Activated CD8-positive, alpha-beta memory T cell treated with anti-CD3 and anti-CD28 coated beads for 36 hours (primary cell): ENCODE measurements at regions not wholly inside any gene's neighbourhood (a gene's known extent, or its start where the extent isn't known, plus 50 kb on each side); places are given as distances from the start of the nearest gene placed in this dataset.

Experiments used
- CTCF ChIA-PET: fragments of 350-600 bp; sonication (Branson Sonifier 250); formaldehyde crosslinking; loops from one replicate; lab custom pipeline; 2021; ENCODE audit warnings: antibody characterized with exemption; lab: Charles Lee
- POLR2A ChIA-PET: fragments of 350-600 bp; sonication (Branson Sonifier 250); formaldehyde crosslinking; loops from one replicate; lab custom pipeline; 2021; ENCODE audit warnings: antibody characterized with exemption; lab: Charles Lee

DNA sequence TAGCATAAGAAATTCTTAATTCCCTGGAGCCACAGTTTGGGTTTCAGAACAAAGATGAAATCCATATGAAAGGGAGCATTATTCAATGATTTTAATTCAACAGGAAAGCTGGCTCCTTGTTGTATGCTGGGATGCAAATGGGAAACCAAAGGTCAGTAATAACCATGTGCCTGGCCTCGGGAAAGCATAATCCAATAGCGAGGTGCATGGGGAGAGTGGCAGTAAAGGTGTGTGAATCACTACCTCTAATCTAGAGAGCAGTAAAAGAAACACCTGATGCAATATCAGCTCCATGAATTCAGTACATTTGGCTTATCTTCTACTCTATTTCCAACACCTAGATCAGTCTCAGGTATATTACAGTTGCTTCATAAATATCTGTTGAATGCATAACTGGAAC, 220.1 kb downstream of the FBXO15 start:
- ChIA-PET POLR2A (no interaction called here), CTCF (no interaction called here)

DNA sequence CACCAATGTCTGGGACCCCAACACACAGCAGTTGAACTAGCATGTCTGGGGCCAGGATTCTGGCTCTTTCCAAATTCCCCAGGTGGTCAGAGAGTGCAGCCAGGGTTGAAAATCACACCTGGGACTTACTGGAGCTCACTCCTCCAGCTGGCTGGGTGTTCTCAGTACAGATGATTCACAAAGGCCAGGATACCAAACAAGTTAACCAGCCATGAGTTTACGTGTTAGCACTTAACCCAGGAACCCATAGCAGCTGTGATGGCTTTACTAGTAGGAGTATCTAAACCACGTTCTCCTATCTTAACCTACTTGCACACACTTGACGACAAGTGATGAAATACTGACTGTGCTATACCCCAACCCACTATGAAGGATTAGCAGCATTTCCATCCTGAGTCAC, 222.8 kb downstream of the FBXO15 start:
- ChIA-PET CTCF (no interaction called here), POLR2A (no interaction called here)

DNA sequence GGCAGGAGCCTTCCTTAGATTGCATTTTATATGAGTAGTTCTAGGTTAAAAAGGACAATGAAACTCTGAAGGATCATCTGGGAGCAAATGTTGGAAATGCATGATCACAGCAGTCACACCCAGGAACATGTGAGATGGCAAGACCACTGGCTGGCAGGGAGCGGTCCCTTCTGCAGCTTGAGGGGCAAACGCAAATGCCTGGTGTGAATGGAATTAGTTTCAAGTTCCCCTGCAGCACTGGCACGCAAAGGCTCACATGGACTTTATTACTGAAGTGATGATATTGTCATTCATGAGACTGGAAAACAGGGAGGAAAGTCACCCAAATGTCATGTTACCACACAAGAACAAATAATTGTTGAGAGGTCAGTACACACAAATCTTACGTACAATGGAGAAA, 223.3 kb downstream of the FBXO15 start:
- CTCF ChIA-PET: no interaction called here
- POLR2A ChIA-PET: no interaction called here

DNA sequence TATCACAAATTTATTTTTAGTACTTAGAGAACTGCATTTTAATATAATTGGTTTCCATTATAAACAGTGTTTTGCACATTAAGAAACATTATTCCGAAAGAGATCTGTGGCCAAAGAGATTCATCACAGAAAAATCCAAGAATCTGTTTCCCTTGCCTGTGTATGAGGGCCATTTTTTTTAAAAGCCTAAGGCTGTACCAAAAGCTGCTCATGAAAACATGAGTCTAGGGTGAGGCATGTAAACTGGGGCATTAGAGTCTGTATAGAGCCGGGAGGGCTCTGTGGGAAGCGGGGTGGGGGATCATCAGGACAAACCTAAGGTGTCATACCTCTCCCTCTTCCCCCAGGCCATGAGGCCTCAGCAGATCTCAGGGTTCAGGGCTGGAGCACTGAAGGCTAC, 223.8 kb downstream of the FBXO15 start:
- CTCF ChIA-PET: no interaction called here

DNA sequence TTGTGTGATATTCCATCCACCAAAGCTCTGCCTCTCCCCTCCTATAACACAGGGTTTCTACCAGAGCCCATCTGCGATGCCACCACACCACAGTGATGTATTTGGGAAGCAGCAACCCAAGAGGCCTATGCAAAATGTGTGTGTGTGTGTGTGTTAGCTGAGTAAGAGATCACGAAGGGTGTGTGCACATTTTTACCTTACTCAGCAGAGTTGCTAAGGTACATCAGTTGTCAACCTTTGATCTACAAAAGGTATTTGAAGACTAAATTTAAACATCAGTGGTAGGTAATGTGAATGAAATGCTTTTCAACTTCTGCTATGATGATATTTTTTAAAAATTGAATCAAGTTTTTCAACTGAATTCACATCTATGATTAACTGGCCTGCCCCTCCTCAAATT, 227.6 kb downstream of the FBXO15 start:
- POLR2A ChIA-PET: no interaction called here

More for the DNA sequence above, 223.8 kb downstream of the FBXO15 start:
- POLR2A ChIA-PET: no interaction called here

DNA sequence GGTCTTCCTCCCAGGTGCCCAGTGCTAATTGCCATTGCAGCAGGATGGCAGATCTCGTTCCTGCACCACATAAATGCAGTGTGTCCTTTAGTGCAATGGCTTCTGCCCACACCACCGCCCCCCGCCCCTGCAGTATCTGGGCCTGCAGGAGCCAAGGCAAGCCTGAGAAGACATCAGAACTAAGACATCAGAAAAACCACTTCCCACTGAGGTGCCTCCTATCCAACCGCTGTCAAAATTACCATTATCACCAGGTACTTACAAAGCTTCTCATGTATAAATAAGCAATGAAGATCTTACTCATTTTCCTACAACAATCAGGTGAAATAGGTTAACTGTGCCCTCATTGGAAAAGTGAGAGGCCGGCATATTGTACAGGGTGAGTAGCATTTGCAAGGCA, 228.8 kb downstream of the FBXO15 start:
- ChIA-PET POLR2A (no interaction called here), CTCF (no interaction called here)

More for the DNA sequence above, 227.6 kb downstream of the FBXO15 start:
- CTCF ChIA-PET: no interaction called here

DNA sequence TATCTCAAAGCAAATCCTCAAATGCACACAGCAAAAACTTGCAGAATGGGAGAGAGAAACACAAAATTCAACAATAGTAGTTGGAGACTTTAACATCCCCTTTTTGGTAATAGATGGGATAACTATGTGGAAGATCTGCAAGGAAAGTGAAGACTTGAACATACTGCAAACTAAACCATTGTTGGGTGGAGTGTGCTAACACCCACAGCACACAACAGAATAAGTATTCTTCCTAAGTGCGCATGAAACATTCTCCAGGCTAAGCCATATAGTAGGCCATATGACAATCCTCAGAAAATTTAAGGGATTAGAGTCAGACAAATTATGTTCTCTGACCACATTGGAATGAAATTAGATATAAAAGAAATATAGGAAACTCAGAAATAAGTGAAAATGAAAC, 230.6 kb downstream of the FBXO15 start:
- POLR2A ChIA-PET: no interaction called here
- CTCF ChIA-PET: no interaction called here

DNA sequence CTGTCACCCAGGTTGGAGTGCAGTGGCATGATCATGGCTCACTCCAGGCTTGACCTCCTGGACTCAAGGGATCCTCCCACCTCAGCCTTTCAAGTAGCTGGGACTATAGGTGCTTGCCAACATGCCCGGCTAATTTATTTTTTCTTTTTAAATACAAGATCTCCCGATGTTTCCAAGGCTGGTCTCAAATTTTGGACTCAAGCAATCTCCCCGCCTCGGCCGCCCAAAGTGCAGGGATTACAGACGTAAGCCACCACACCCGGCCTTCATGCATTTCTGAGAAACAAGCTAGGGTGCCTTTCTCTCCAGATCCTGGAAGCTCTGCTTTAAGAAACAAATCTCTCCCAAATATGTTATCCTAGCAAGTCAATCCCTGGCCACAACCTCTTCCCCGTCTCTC, 234.1 kb downstream of the FBXO15 start:
- CTCF ChIA-PET: no interaction called here
- POLR2A ChIA-PET: no interaction called here

DNA sequence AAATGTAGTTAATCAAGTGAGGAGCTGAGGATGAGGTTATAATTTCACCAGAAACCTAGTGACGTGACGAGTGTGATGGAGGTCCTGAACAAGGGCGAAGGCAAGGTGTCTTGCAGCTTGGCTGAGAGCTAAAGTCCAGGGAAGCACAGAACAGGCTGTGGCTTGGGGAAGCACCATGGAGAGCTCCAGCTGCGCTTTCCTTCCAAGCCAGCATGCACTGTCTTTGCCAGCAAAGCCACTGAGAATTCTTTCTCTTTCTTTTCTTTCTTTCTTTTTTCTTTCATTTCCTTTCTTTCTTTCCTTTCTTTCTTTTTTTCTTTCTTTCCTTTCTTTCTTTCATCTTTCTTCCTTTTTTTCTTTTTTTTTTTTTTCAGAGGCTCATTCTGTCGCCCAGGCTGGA, 239.3 kb downstream of the FBXO15 start:
- ChIA-PET POLR2A (no interaction called here), CTCF (no interaction called here)

DNA sequence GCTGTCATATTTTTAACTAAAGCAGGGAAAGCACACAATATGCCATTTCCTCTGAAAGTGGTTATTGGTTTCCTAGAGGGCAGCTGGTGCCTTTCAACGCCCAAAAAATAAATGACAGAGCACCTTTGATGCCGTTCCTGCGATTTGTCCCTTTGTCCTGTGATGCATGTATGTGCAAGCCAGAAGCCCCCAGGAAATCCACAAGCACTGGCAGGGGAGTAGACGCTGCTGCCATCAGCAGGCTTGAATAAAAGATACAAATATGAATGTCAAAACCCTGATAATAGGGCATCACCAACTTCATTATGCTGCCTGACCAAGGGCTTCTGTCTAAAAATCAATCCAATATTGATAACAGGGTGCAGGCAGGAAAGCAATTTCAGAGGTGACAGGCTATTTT, 246.1 kb downstream of the FBXO15 start:
- POLR2A ChIA-PET: no interaction called here
- CTCF ChIA-PET: no interaction called here

DNA sequence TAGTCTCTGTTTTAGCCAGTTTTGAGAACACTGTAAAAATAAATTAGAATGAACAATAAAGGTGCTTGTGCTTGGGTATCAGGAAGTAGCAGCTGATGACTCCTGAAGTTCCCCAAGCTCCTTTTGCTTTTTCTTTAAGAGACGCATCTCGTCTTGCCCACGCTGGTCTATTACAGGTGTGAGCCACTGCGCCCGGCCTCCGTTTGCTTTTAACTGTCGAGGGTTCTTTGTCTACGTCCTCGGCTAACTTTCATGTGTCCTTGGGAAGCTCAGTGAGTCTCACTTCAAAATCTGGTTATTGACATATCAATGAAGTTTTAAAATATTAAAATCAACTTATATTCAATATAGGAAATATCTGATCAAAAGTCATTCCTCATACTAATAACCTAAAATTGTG, 246.5 kb downstream of the FBXO15 start:
- POLR2A ChIA-PET: no interaction called here

DNA sequence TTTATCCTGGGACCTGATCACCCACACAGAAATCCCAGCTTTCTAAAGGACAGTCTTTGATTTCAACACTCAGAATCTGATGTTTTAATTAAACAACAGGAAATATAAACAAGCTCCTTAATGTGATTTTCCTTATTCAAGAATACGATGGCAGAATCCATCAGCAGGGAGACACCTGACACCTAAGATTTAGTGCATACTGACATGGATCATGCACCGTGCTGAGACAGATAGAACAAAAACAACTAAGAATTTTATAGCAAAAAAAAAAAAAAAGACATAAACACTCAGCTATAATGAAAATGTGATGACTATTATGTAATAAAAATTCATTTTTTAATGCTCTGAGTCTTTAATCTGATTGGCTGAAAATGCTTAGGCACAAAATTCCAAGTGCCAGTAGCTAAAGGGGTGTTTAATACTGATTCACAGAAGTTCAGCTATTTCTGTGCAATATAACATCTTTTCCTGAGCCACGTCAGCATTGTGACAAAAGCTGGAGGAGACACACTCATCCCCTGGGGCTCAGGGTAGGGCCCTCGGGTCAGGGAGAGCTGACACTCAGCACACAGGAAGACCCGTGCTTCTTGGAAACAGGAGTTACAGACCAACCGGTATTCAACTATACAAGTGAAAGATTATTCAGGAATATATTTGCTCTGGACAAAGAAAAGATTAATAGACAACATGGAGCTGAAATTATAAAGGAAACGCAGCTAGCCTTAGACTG, 247.4 kb downstream of the FBXO15 start:
- CTCF ChIA-PET: no interaction called here
- POLR2A ChIA-PET: no interaction called here

More for the DNA sequence above, 246.5 kb downstream of the FBXO15 start:
- CTCF ChIA-PET: no interaction called here

DNA sequence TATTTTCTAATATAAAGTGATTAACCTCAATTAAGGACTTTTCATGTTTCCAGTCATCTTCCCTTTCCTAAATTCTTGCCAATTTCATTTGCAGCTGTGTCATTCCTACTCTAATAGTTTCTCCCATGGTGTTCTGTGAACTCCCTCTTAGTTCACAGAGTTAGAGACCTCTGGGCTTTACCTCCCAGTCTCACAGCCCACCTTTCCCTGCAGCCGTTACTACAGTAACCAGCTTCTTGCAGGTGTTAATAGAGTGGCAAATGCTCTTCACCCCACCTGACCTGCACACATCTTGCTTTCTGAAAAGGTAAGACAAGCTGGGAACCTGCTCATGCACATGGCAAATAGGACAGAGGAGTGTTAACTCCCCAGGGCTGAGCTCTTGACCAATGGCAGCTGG, 250.1 kb downstream of the FBXO15 start:
- ChIA-PET CTCF (interaction anchor here (0.6 kb wide), 1 partner anchor 90 kb away, joined by 4 read pairs; no protein-coding TSS in a partner anchor), POLR2A (no interaction called here)

DNA sequence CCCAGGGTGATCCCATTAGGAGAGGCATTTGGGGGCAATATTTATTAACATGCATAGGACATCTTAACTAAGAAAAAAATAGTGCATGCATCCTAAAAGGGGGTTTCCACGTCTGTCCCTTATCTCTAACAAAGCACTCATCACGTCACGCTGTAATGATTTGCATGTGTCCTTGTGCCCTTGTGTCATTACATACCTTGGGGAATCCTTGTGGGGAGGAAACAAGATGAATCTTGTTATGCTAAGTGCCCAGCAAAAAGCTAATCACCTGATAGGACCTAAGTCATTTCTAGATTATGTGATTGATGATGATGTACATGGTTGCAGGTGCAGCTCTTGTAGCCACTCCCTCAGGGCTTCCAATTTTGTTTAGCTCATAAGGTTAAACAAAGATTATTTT, 250.9 kb downstream of the FBXO15 start:
- POLR2A ChIA-PET: no interaction called here
- CTCF ChIA-PET: interaction anchor here (0.6 kb wide), 1 partner anchor 91 kb away, joined by 4 read pairs; no protein-coding TSS in a partner anchor

DNA sequence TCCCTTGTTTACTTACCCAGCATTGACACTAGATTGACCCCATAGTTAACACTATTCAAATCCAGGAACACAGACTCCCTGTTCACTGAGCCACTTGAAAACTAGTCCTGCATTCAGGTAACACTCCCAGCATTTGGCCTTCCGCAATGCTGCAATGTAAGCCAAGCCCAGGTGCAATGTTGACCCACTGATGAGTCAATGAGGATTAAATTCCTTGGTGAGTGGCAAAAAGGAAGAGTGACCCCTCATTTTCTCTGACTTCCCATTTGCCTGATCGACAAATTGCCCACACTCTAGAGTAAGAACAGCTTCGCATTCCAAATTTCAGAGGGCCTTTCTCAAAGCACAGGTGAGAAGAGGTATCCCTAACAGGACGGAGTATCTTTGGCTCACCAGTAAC, 251.9 kb downstream of the FBXO15 start:
- CTCF ChIA-PET: no interaction called here

DNA sequence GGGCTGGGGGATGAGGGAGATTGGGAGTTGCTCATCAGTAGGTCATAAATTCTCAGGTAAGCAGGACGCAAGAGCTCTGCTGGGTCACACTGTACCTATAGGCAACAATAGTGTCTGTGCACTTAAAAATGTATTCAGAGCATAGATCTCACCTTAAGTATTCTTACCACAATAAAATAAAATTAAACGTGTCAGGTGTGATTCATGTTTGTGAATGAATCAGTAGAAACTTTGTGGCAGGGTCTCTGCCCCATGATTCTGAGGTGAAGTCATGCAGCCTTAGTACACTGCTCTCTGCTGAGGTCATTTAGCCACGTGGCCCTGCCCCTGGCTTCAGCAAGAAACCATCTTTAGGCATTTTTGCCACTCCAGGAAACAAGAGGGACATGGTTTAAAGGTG, 253.8 kb downstream of the FBXO15 start:
- POLR2A ChIA-PET: no interaction called here

More for the DNA sequence above, 251.9 kb downstream of the FBXO15 start:
- POLR2A ChIA-PET: no interaction called here

DNA sequence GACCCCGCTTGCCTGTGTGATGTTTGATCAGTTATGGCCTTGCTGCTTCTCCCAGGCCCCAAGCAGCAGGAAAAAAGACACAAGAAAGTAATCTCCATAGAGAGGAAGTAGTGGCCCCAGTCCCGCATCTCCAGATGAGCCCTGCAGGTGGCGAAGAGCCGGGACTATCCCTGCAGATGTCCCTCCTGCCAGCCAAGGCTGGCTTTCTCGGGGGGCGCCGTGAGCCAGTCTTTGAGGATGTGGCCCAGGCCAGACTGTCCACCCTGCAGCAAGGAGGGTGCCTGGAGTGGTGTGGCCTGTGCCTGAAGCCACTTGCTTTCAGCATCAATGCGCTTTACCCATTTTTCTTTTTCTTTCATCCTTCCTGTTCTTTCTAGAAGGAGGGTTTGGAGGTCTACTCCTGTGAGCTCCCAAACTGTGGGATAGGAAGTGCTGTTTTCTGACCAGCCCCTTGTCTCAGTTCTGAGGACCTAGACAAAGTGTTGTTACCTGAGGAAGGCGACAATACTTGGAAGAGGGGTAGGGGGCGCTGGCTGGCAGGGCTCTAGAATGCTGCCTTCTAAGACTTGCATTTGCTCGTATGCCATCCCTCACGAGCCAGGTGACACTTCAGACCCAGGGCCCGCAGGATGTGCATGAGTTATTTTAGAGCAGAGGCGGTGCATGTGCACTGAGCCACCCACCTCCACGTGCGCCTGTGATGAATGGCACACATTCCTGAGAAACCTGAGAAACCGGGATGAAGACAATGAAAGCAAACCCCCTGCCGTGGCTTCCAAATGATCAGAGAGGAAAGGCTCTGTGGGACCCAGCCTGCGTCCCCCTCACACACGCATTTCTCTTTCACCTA, 255.8 kb downstream of the FBXO15 start:
- ChIA-PET CTCF (no interaction called here), POLR2A (no interaction called here)

More for the DNA sequence above, 253.8 kb downstream of the FBXO15 start:
- CTCF ChIA-PET: no interaction called here

DNA sequence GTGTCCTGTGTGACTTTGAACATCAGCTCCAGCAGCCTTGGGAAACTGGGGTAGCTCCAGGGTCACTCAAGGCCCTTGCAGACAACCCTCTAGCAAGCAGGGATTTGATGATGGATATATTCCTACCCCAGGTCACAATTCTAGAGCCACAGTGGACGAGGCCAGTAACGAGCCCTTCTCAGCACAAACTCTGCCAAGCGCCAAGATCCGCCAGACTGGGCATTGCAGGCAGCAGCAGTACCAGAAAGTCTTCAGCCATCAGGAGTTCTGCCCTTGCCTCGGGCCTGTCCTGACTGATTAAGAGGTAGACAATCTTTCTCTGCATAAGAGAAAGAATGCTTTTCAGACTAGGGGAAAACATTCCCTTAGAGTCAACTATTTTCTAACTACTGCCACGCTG, 259.1 kb downstream of the FBXO15 start:
- POLR2A ChIA-PET: no interaction called here
- CTCF ChIA-PET: no interaction called here

DNA sequence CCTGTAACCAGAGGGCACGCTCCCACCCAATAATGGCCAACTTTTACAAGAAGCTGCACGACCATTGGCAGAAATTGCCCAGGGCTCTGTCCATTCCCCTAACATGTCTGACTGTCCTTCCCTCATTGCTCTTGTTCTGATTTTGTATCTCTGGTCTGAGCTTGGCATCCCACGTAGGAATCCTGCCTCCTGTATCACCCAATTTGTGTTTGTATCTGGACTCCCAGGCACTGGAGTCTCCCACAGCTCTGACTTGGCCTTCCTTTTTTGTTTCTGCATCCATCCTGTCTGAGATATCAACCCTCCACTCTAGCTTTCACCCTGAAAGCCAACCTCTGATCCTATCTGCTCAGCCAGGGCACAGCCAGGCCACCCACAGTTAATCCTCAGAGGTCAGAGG, 259.8 kb downstream of the FBXO15 start:
- CTCF ChIA-PET: no interaction called here
- POLR2A ChIA-PET: no interaction called here

DNA sequence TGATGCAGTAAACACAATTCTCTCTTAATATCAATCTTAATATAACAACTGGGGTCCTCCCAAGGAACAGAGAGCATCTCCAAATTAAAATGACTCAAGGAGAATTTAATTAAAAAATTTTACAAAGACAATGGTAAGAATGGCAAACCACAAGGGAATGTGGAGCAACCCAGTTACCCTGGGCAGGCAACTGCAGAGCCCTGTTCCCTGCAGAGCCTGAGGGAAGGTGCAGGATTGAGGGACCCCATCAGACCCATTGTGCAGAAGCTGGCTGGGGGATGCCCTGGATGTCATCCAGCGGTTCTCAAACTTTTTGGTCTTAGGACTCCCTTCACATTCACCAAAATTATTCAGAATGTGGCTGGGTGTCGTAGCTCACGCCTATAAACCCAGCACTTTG, 262.8 kb downstream of the FBXO15 start:
- CTCF ChIA-PET: no interaction called here

DNA sequence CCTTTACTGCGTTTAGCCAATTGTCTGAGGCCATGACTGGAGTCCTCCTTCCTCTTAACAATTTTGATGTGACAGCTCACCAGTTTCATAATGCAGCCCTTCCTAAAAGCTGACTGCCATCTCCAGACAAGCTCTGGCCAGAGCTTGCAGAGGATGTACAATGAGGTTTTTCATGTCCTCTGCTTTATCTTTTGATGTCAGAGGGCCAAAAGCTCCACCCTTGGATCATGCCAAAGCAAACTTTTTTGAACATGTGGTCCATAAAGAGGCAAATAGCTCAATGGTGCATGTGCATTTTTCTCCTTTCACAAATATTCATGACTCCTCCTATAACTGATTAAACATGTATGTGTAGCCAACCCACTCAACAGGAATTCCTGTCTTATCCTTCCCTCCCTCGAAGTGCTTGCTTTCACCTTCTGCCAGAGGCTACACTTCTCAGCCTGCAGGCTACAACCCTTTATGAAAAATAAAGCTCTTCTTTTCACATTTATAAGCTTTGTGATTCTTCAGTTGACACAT, 266.2 kb downstream of the FBXO15 start:
- CTCF ChIA-PET: no interaction called here

More for the DNA sequence above, 262.8 kb downstream of the FBXO15 start:
- POLR2A ChIA-PET: no interaction called here

More for the DNA sequence above, 266.2 kb downstream of the FBXO15 start:
- POLR2A ChIA-PET: no interaction called here
